GM23338 (cell line): ENCODE measurements at regions not wholly inside any gene's neighbourhood (a gene's known extent, or its start where the extent isn't known, plus 50 kb on each side); places are given as distances from the start of the nearest gene placed in this dataset.

Experiments used
- CTCF ChIP-seq, 2 experiments: fragments of 200-600 bp in 1 of 2; sonication (generic) in 1 of 2; conservative IDR thresholded peaks; 2 replicates each; pipeline versions ENCODE4 v1.5.1 to v1.6.1; 2016 to 2017; ENCODE audit warnings: antibody characterized with exemption in 2 of 2, low read depth in 2 of 2, mild to moderate bottlenecking in 2 of 2, moderate library complexity in 1 of 2
- EZH2 ChIP-seq: fragments of 200-600 bp; sonication (generic); IDR thresholded peaks from one replicate; pipeline ENCODE4 v1.8.0; 2017; ENCODE audit warnings: antibody characterized with exemption, mild to moderate bottlenecking, low read depth; ENCODE audit not compliant: unreplicated experiment
- EZH2phosphoT487 ChIP-seq: fragments of 200-600 bp; sonication (generic); IDR thresholded peaks from one replicate; pipeline ENCODE4 v1.8.1; 2018; ENCODE audit warnings: antibody characterized with exemption; ENCODE audit not compliant: unreplicated experiment
- JUNB ChIP-seq: IDR thresholded peaks from one replicate; pipeline ENCODE4 v1.6.1; 2016; ENCODE audit warnings: antibody characterized with exemption; ENCODE audit not compliant: unreplicated experiment
- POLR2AphosphoS5 ChIP-seq: IDR thresholded peaks from 2 replicates; pipeline ENCODE4 v1.6.1; 2016; ENCODE audit warnings: antibody characterized with exemption, low read depth
- TF ChIP-seq, protein P1 (sequence below): IDR thresholded peaks from one replicate; pipeline ENCODE4 v1.6.1; 2018; ENCODE audit warnings: antibody characterized with exemption; ENCODE audit not compliant: unreplicated experiment

DNA sequence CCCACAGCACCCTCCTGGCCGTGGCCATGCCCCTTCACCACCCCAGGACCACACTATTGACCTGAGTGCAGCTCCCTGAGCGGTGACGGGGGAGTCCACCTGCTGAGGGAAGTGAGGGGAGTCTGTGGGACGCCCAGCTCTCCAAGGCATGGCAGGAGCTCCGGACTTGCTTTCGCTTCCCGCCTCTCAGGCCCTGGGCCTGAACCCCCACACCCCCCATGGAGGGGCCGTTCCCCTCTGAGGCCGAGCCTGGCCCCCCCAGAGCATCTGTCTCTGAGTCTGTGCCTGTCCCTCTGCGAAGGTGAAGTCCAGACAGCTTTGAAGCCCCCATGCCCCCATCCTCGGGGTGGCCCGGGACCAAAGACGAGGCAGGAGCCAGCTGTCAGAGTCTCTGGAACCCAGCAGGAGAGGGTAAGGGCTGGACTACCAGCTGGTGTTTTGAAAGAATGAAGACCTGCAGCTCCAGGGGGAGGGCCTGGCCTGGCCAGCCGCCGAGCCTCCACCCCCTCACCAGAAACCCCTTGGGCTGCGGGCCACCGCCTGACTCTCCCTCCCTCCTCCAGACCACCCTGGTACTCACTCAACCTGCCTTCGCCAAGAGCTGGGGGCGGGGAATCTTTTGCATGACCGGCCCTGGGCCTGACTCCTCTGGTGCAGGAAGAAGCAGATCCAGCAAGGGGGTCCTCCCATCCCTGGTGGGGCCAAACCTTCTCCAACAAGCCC, 114.0 kb downstream of the PDGFA start:
- TF ChIP-seq EZH2phosphoT487: no peak
- TF ChIP-seq CTCF (conservative IDR thresholded peaks at IDR 0.05; ENCODE audit: low read depth in 2 of 2): no peak
- TF ChIP-seq, protein P1, sequence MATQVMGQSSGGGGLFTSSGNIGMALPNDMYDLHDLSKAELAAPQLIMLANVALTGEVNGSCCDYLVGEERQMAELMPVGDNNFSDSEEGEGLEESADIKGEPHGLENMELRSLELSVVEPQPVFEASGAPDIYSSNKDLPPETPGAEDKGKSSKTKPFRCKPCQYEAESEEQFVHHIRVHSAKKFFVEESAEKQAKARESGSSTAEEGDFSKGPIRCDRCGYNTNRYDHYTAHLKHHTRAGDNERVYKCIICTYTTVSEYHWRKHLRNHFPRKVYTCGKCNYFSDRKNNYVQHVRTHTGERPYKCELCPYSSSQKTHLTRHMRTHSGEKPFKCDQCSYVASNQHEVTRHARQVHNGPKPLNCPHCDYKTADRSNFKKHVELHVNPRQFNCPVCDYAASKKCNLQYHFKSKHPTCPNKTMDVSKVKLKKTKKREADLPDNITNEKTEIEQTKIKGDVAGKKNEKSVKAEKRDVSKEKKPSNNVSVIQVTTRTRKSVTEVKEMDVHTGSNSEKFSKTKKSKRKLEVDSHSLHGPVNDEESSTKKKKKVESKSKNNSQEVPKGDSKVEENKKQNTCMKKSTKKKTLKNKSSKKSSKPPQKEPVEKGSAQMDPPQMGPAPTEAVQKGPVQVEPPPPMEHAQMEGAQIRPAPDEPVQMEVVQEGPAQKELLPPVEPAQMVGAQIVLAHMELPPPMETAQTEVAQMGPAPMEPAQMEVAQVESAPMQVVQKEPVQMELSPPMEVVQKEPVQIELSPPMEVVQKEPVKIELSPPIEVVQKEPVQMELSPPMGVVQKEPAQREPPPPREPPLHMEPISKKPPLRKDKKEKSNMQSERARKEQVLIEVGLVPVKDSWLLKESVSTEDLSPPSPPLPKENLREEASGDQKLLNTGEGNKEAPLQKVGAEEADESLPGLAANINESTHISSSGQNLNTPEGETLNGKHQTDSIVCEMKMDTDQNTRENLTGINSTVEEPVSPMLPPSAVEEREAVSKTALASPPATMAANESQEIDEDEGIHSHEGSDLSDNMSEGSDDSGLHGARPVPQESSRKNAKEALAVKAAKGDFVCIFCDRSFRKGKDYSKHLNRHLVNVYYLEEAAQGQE: no peak
- TF ChIP-seq POLR2AphosphoS5: no peak
- no peak for TF ChIP-seq EZH2
- no peak for TF ChIP-seq JUNB
